ENCODE measurements at regions not wholly inside any gene's neighbourhood (a gene's known extent, or its start where the extent isn't known, plus 50 kb on each side); places are given as distances from the start of the nearest gene placed in this dataset.

DNA sequence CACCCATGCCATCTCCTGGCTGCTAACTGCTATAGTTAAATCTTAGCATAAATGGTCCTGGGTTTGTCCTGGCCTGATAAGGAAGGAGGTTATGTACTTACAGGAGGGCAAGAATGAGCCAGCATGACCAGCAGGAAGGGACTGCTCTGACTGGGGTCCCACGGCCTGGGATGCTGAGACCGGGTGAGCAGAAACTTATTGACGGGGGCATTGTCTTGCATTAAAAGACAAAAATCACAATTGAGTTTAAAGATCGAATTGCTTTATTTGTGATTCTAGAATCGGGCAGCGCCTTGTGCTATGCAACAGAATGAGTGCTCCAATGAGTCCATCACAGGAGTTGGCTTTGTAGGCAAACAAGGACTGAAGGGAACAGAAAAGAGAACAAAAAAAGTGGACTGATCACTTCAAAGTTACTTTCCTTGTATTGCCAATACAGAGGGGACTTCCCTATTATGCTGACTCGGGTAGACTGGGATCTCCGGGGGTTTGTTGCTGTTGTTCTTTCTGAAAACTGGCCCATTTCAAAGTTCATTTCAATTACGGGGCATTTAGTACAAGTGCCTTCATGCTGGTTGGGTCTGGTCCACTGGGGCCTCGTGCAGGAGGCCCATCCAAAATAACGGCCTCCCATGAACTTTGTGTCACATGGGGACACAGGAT lies 87.1 kb upstream of the SLC66A3 start:
- no peak overlapping the region for H3K4me2 ChIP-seq (ENCODE audit: low read length)
- no peaks in the 10 kb centered on the region for H3K36me3 ChIP-seq (ENCODE audit: insufficient read depth, low read length)
- no peaks in the 10 kb centered on the region for H3K9me3 ChIP-seq (replicated peaks; ENCODE audit: low read length)
- peaks cover 6% of the 10 kb centered on the region for H3K4me1 ChIP-seq (ENCODE audit: control insufficient read depth, insufficient read depth, low read length)
- H3K27me3 ChIP-seq (ENCODE audit: control insufficient read depth, insufficient read depth, low read length), result peaks cover 48% of the 10 kb centered on the region
- H3K9ac ChIP-seq (ENCODE audit: low read depth, low read length), result no peak overlapping the region
- H3K4me3 ChIP-seq (ENCODE audit: low read length), result no peak overlapping the region

DNA sequence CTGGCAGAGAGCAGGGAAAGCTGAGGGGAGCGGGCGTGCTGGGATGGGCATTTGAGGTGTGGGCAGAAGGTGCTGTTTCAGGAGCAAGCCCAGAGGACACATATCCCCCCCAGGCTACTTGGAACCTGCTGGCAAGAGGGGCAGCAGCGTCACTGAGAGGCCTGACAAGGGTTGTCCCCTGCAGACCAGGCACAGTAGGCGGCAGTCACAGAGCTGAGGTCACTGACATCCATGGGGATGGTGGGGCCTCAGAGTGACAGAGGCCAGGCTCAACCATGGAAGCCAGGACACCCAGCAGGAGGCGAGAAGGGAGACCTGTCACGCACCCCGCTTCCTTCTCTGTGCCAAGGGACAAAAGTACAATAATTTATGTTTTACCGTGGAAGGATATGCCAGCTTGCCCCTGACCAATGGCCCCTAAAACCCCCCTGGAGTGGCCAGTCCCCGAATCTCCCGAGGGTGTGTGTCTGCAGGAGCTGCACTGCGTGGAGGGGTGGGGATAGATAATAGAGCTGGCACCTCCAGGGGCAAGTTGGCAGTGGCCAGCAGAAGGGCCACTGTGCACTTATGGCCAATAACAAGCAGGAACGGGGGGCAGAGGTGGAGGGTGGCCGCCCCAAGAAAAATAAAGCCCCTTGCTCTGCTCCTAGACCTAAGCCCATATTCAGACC lies 86.3 kb upstream of the SLC66A3 start:
- Histone ChIP-seq H3K9ac (ENCODE audit: low read depth, low read length) (no peak overlapping the region), H3K4me2 (ENCODE audit: low read length) (no peak overlapping the region), H3K4me1 (ENCODE audit: control insufficient read depth, insufficient read depth, low read length) (peaks cover 14% of the 10 kb centered on the region), H3K36me3 (ENCODE audit: insufficient read depth, low read length) (no peaks in the 10 kb centered on the region), H3K27me3 (ENCODE audit: control insufficient read depth, insufficient read depth, low read length) (peaks cover 48% of the 10 kb centered on the region), H3K4me3 (ENCODE audit: low read length) (no peak overlapping the region), H3K9me3 (replicated peaks; ENCODE audit: low read length) (no peaks in the 10 kb centered on the region)

- Histone ChIP-seq H3K4me3 (ENCODE audit: low read length) (no peak overlapping the region), H3K9me3 (replicated peaks; ENCODE audit: low read length) (no peaks in the 10 kb centered on the region), H3K9ac (ENCODE audit: low read depth, low read length) (no peak overlapping the region), H3K4me2 (ENCODE audit: low read length) (no peak overlapping the region), H3K36me3 (ENCODE audit: insufficient read depth, low read length) (no peaks in the 10 kb centered on the region), H3K27me3 (ENCODE audit: control insufficient read depth, insufficient read depth, low read length) (peaks cover 46% of the 10 kb centered on the region), H3K4me1 (ENCODE audit: control insufficient read depth, insufficient read depth, low read length) (peaks cover 14% of the 10 kb centered on the region)
Observed at GRCh38 chr2:11069566-11070185, 85.6 kb upstream of the SLC66A3 start.

GRCh38 chr2:11071211-11071610 lies 84.1 kb upstream of the SLC66A3 start:
- Histone ChIP-seq H3K4me3 (ENCODE audit: low read length) (no peak overlapping the region), H3K4me2 (ENCODE audit: low read length) (no peak overlapping the region), H3K27me3 (ENCODE audit: control insufficient read depth, insufficient read depth, low read length) (peaks cover 31% of the 10 kb centered on the region), H3K4me1 (ENCODE audit: control insufficient read depth, insufficient read depth, low read length) (peaks cover 14% of the 10 kb centered on the region), H3K9ac (ENCODE audit: low read depth, low read length) (no peak overlapping the region), H3K9me3 (replicated peaks; ENCODE audit: low read length) (no peaks in the 10 kb centered on the region), H3K36me3 (ENCODE audit: insufficient read depth, low read length) (no peaks in the 10 kb centered on the region)

- no peaks in the 10 kb centered on the region for H3K9me3 ChIP-seq (replicated peaks; ENCODE audit: low read length)
- peaks cover 30% of the 10 kb centered on the region for H3K27me3 ChIP-seq (ENCODE audit: control insufficient read depth, insufficient read depth, low read length)
- H3K36me3 ChIP-seq (ENCODE audit: insufficient read depth, low read length), result no peaks in the 10 kb centered on the region
- H3K4me1 ChIP-seq (ENCODE audit: control insufficient read depth, insufficient read depth, low read length), result peaks cover 14% of the 10 kb centered on the region
- no peak overlapping the region for H3K9ac ChIP-seq (ENCODE audit: low read depth, low read length)
- H3K4me2 ChIP-seq (ENCODE audit: low read length), result no peak overlapping the region
- H3K4me3 ChIP-seq (ENCODE audit: low read length), result no peak overlapping the region
Observed at GRCh38 chr2:11071939-11072338, 83.3 kb upstream of the SLC66A3 start.

DNA sequence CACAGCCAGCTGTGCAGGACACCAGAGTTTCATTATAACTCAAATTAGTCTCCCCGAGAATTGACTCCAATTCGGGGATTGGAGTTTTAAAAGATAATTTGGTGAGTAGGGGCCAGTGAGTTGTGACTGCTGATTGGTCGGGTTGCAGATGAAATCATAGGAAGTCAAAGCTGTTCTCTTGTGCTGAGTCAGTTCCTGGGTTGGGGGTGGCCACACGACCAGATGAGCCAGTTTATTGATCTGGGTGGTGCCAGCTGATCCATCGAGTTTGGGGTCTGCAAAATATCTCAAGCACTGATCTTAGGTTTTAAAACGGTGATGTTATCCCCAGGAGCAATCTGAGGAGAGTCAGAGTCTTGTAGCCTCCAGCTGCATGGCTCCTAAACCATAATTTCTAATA lies 82.7 kb upstream of the SLC66A3 start:
- H3K9me3 ChIP-seq (replicated peaks; ENCODE audit: low read length), result no peaks in the 10 kb centered on the region
- peaks cover 14% of the 10 kb centered on the region for H3K4me1 ChIP-seq (ENCODE audit: control insufficient read depth, insufficient read depth, low read length)
- no peak overlapping the region for H3K4me3 ChIP-seq (ENCODE audit: low read length)
- no peak overlapping the region for H3K4me2 ChIP-seq (ENCODE audit: low read length)
- H3K9ac ChIP-seq (ENCODE audit: low read depth, low read length), result no peak overlapping the region
- no peaks in the 10 kb centered on the region for H3K36me3 ChIP-seq (ENCODE audit: insufficient read depth, low read length)
- peaks cover 28% of the 10 kb centered on the region for H3K27me3 ChIP-seq (ENCODE audit: control insufficient read depth, insufficient read depth, low read length)

DNA sequence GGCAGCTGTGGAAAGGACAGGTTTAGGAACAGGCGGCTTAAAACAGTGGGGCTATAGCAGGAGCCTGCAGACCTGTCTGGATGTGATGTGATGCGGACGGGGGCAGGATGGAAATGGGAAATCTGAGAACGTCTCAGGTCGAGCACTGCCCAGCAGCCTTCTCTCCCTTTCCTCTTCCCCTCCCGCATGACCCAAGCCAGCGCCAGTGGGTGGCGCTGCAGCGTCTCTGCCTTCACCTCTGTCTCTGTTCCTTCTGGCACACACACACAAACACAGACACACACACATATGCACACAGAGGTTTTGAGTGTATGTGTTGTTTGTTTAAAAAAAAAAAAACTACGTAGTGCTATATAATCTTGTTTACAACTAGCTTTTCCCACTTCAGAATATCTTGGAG lies 82.0 kb upstream of the SLC66A3 start:
- H3K4me2 ChIP-seq (ENCODE audit: low read length), result no peak overlapping the region
- peaks cover 30% of the 10 kb centered on the region for H3K27me3 ChIP-seq (ENCODE audit: control insufficient read depth, insufficient read depth, low read length)
- no peaks in the 10 kb centered on the region for H3K36me3 ChIP-seq (ENCODE audit: insufficient read depth, low read length)
- no peak overlapping the region for H3K4me3 ChIP-seq (ENCODE audit: low read length)
- no peaks in the 10 kb centered on the region for H3K9me3 ChIP-seq (replicated peaks; ENCODE audit: low read length)
- H3K4me1 ChIP-seq (ENCODE audit: control insufficient read depth, insufficient read depth, low read length), result peaks cover 14% of the 10 kb centered on the region
- no peak overlapping the region for H3K9ac ChIP-seq (ENCODE audit: low read depth, low read length)

- Histone ChIP-seq H3K4me3 (ENCODE audit: low read length) (no peak overlapping the region), H3K36me3 (ENCODE audit: insufficient read depth, low read length) (no peaks in the 10 kb centered on the region), H3K27me3 (ENCODE audit: control insufficient read depth, insufficient read depth, low read length) (peaks cover 29% of the 10 kb centered on the region), H3K9ac (ENCODE audit: low read depth, low read length) (no peak overlapping the region), H3K9me3 (replicated peaks; ENCODE audit: low read length) (no peaks in the 10 kb centered on the region), H3K4me1 (ENCODE audit: control insufficient read depth, insufficient read depth, low read length) (peaks cover 14% of the 10 kb centered on the region), H3K4me2 (ENCODE audit: low read length) (no peak overlapping the region)
Observed at GRCh38 chr2:11073776-11074175, 81.5 kb upstream of the SLC66A3 start.

GRCh38 chr2:11074246-11074820 lies 80.9 kb upstream of the SLC66A3 start:
- Histone ChIP-seq H3K27me3 (ENCODE audit: control insufficient read depth, insufficient read depth, low read length) (peaks cover 25% of the 10 kb centered on the region), H3K4me2 (ENCODE audit: low read length) (no peak overlapping the region), H3K4me3 (ENCODE audit: low read length) (no peak overlapping the region), H3K9ac (ENCODE audit: low read depth, low read length) (no peak overlapping the region), H3K9me3 (replicated peaks; ENCODE audit: low read length) (no peaks in the 10 kb centered on the region), H3K36me3 (ENCODE audit: insufficient read depth, low read length) (no peaks in the 10 kb centered on the region), H3K4me1 (ENCODE audit: control insufficient read depth, insufficient read depth, low read length) (peaks cover 14% of the 10 kb centered on the region)

GRCh38 chr2:11075221-11075620 lies 80.0 kb upstream of the SLC66A3 start:
- no peak overlapping the region for H3K4me2 ChIP-seq (ENCODE audit: low read length)
- H3K36me3 ChIP-seq (ENCODE audit: insufficient read depth, low read length), result no peaks in the 10 kb centered on the region
- no peak overlapping the region for H3K9ac ChIP-seq (ENCODE audit: low read depth, low read length)
- no peaks in the 10 kb centered on the region for H3K9me3 ChIP-seq (replicated peaks; ENCODE audit: low read length)
- no peak overlapping the region for H3K4me3 ChIP-seq (ENCODE audit: low read length)
- peaks cover 14% of the 10 kb centered on the region for H3K4me1 ChIP-seq (ENCODE audit: control insufficient read depth, insufficient read depth, low read length)
- peaks cover 18% of the 10 kb centered on the region for H3K27me3 ChIP-seq (ENCODE audit: control insufficient read depth, insufficient read depth, low read length)

DNA sequence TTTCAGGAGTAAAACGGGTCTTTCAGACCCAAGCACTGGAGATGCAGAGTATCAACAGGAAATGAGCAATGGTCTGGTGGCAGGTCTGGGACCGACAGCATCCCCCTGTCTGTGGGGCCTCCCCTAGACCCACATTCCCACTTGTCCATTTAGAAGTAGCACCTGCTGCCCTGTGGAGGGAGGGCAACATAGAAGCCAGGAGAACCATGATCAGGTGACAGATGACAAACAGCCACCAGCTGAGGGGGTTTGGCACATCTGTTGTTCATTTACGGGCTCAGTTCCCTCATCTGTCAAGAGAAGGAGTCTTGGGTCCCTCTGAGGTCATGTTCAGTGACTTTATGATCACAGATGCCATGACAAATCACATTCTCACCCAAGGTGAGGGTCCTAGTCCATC lies 77.9 kb upstream of the SLC66A3 start:
- Histone ChIP-seq H3K4me1 (ENCODE audit: control insufficient read depth, insufficient read depth, low read length) (peaks cover 14% of the 10 kb centered on the region), H3K4me2 (ENCODE audit: low read length) (no peak overlapping the region)

More for the DNA sequence above, 77.9 kb upstream of the SLC66A3 start:
- peaks cover 12% of the 10 kb centered on the region for H3K27me3 ChIP-seq (ENCODE audit: control insufficient read depth, insufficient read depth, low read length)
- no peak overlapping the region for H3K9ac ChIP-seq (ENCODE audit: low read depth, low read length)
- no peaks in the 10 kb centered on the region for H3K9me3 ChIP-seq (replicated peaks; ENCODE audit: low read length)
- no peaks in the 10 kb centered on the region for H3K36me3 ChIP-seq (ENCODE audit: insufficient read depth, low read length)
- H3K4me3 ChIP-seq (ENCODE audit: low read length), result no peak overlapping the region

Measured in skeletal muscle satellite cell (primary cell).